HEK293 (cell line): ENCODE measurements at regions not wholly inside any gene's neighbourhood (a gene's known extent, or its start where the extent isn't known, plus 50 kb on each side); places are given as distances from the start of the nearest gene placed in this dataset.

Experiments used
- HOXA7 ChIP-seq: sonication (generic); formaldehyde crosslinking; IDR thresholded peaks from 2 replicates; pipeline ENCODE4 v1.8.1; 2022; ENCODE audit warnings: missing genetic modification reagents, borderline replicate concordance
- WT1 ChIP-seq: fragments of 450-650 bp; formaldehyde crosslinking; IDR thresholded peaks from 2 replicates; pipeline ENCODE4 v1.5.1; 2016; ENCODE audit warnings: missing biosample characterization, missing genetic modification characterization
- ZBTB11 ChIP-seq: fragments of 450-650 bp; formaldehyde crosslinking; conservative IDR thresholded peaks from 2 replicates; pipeline ENCODE4 v1.5.1; 2016; ENCODE audit warnings: low read depth, missing biosample characterization, missing genetic modification characterization
- ZNF16 ChIP-seq: fragments of 450-650 bp; formaldehyde crosslinking; IDR thresholded peaks from 2 replicates; pipeline ENCODE4 v1.5.1; 2016; ENCODE audit warnings: low read depth, missing biosample characterization, missing genetic modification characterization
- ZNF175 ChIP-seq: fragments of 450-650 bp; formaldehyde crosslinking; IDR thresholded peaks from 2 replicates; pipeline ENCODE4 v1.5.1; 2016; ENCODE audit warnings: missing biosample characterization, missing genetic modification characterization
- ZNF223 ChIP-seq: fragments of 450-650 bp; formaldehyde crosslinking; IDR thresholded peaks from 2 replicates; pipeline ENCODE4 v1.5.1; 2016; ENCODE audit warnings: missing biosample characterization, missing genetic modification characterization
- ZNF274 ChIP-seq, 2 experiments: fragments of 200-500 bp in 1 of 2; fragments of 450-650 bp in 1 of 2; sonication (Bioruptor generic) in 1 of 2; formaldehyde crosslinking in 1 of 2; IDR thresholded peaks; 2 replicates each; pipeline versions ENCODE4 v1.5.1 to v1.6.1; 2014 to 2016; ENCODE audit warnings: borderline replicate concordance in 1 of 2, inconsistent platforms in 1 of 2, low read length in 1 of 2, missing biosample characterization in 1 of 2, missing genetic modification characterization in 1 of 2
- ZNF423 ChIP-seq: fragments of 450-650 bp; formaldehyde crosslinking; IDR thresholded peaks from 2 replicates; pipeline ENCODE4 v1.5.1; 2016; ENCODE audit warnings: missing biosample characterization, missing genetic modification characterization
- ZNF426 ChIP-seq: fragments of 450-650 bp; formaldehyde crosslinking; IDR thresholded peaks from 2 replicates; pipeline ENCODE4 v1.5.1; 2017; ENCODE audit warnings: missing biosample characterization, missing genetic modification characterization, mild to moderate bottlenecking, inconsistent platforms, moderate library complexity
- ZNF549 ChIP-seq: fragments of 450-650 bp; IDR thresholded peaks from 2 replicates; pipeline ENCODE4 v1.5.1; 2018; ENCODE audit warnings: missing biosample characterization, missing genetic modification characterization, mild to moderate bottlenecking, inconsistent platforms, moderate library complexity
- TF ChIP-seq, protein P1 (sequence below): fragments of 450-650 bp; formaldehyde crosslinking; IDR thresholded peaks from 2 replicates; pipeline ENCODE4 v1.5.1; 2016; ENCODE audit warnings: missing biosample characterization, missing genetic modification characterization

DNA sequence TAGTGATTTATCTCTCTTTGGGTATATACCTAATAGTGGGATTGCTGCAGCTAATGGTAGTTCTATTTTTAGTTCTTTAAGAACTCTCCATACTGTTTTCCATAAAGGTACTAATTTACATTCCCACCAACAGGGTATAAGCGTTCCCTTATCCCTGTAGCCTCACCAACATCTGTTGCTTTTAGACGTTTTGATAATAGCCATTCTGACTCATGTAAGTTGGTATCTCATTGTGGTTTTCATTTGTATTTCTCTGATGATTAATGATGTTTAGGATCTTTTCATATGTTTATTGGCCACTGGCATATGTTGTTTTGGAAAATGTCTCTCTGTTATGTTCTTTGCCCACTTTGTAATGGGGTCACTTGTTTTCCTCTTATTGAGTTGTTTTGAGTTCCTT is 88.5 kb upstream of the ZNF267 start:
- TF ChIP-seq, protein P1, sequence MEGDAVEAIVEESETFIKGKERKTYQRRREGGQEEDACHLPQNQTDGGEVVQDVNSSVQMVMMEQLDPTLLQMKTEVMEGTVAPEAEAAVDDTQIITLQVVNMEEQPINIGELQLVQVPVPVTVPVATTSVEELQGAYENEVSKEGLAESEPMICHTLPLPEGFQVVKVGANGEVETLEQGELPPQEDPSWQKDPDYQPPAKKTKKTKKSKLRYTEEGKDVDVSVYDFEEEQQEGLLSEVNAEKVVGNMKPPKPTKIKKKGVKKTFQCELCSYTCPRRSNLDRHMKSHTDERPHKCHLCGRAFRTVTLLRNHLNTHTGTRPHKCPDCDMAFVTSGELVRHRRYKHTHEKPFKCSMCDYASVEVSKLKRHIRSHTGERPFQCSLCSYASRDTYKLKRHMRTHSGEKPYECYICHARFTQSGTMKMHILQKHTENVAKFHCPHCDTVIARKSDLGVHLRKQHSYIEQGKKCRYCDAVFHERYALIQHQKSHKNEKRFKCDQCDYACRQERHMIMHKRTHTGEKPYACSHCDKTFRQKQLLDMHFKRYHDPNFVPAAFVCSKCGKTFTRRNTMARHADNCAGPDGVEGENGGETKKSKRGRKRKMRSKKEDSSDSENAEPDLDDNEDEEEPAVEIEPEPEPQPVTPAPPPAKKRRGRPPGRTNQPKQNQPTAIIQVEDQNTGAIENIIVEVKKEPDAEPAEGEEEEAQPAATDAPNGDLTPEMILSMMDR (tag by site-specific recombination) = no peak
- no peak for TF ChIP-seq ZNF549 (tag by site-specific recombination)
- TF ChIP-seq ZNF16 (tag by site-specific recombination) = no peak
- TF ChIP-seq ZNF423 (tag by site-specific recombination) = no peak
- no peak for TF ChIP-seq ZNF175 (tag by site-specific recombination)
- TF ChIP-seq WT1 (tag by site-specific recombination) = no peak
- TF ChIP-seq ZNF426 (tag by site-specific recombination) = no peak
- TF ChIP-seq HOXA7 (CRISPR knock-in tag) = no peak
- TF ChIP-seq ZBTB11 (tag by site-specific recombination) = no peak
- no peak for TF ChIP-seq ZNF274 (IDR thresholded peaks at IDR 0.05; ENCODE audit: low read length)
- TF ChIP-seq ZNF274 (tag by site-specific recombination; IDR thresholded peaks at IDR 0.05; ENCODE audit: borderline replicate concordance) = no peak
- no peak for TF ChIP-seq ZNF223 (tag by site-specific recombination)
